Hypothalamus (tissue), 51 donors: ENCODE measurements at regions not wholly inside any gene's neighbourhood (a gene's known extent, or its start where the extent isn't known, plus 50 kb on each side); places are given as distances from the start of the nearest gene placed in this dataset.
A peak's percentile ranks its signal among the peaks of the same experiment; 100 is the strongest.
"Not testable (repeated sequence)": the region's sequence is repeated elsewhere in the genome, so short reads cannot be mapped to it uniquely, and the experiment has no call there.

ENCODE experiments used
- DNase-seq, 51 donors: peaks; one replicate each; lab custom pipeline; 2025; lab: John Stamatoyannopoulos, UW

GRCh38 chr1:37360011-37360410 is 114.4 kb upstream of the ZC3H12A start:
- DNase-seq = no peak

GRCh38 chr1:37362594-37363385 is 111.6 kb upstream of the ZC3H12A start:
- peak in 2 of 51 donors; percentile 4 to 6 for DNase-seq

DNA sequence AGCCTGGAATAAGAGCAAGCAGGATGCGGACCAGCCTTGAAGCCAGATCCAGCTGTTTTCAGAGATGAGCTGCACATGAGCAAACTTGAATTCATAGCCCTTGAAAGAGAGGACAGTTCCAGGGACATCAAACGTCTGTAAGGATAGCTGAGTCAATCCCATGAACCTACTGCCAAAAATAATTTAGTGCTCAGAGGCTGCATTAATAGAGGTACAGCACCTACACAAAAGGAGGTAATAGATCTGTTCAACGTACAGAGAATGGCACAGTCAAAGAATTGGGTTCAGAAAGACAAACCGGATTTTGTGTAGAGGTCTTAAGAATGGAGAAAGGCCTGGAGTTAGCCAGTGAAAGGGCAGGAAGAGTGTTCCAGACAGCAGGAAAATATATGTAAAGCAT is 110.8 kb upstream of the ZC3H12A start:
- DNase-seq = no peak

GRCh38 chr1:37368665-37369315 is 105.6 kb upstream of the ZC3H12A start:
- DNase-seq = peak in 3 of 51 donors; percentile 4 to 7 (median 6)

DNA sequence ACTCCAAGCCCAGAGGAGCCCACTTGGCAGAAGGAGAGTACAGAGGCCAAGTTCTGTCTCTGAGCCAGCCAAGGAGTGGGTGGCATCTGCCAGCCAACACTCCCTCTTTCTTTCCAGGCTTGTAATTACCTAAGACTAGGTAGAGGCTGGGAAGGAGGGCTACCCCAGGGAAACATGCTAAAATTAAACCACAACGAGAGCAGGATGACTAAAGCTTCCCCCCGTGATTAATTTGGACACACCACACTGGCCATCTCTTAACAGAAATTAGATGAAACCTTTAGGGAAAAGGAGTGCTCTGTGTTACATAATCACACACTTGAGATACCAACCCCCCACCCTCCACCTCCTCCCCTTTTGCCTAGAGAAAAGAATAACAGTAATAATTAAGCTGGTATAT is 102.1 kb upstream of the ZC3H12A start:
- DNase-seq = no peak

DNA sequence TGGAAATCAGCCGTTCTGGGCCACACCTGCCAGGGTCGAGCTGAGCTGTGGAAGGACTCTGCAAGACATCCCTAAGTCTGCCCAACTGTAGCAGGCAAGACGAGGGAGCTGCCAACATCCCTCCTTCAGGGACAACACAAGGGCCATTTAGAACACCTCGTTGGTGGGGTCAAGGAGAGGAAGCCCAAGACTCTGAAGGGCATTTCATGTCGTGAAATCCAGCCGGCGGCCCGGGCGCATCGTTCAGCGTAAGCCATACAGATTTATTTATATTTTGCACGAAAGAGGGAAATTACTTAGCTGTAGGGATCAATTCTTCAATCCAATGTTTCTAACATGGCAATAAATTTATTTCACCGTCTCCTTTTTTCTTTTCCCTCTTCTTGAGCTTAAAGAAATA is 101.7 kb upstream of the ZC3H12A start:
- DNase-seq = no peak

DNA sequence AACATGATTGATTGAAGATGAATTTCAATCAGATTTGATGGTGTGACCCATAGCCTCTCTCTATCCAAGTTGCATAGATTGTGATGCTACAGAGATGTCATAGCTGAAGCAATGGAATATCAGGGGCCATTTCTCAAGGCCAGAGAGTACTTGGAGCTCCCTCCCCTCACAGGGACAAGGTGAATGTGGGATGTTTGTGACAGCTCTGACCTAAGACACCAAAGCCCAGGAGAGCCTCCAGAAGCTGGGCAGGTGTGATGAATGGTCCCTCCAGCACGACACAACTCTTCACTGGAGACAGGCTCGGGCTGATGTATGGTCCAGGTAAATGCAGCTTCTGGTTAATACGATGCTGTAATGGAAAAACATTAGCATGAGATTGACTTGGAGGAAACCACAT is 101.0 kb upstream of the ZC3H12A start:
- DNase-seq = no peak

GRCh38 chr1:37380546-37380945 is 93.8 kb upstream of the ZC3H12A start:
- DNase-seq = not testable (repeated sequence)

DNA sequence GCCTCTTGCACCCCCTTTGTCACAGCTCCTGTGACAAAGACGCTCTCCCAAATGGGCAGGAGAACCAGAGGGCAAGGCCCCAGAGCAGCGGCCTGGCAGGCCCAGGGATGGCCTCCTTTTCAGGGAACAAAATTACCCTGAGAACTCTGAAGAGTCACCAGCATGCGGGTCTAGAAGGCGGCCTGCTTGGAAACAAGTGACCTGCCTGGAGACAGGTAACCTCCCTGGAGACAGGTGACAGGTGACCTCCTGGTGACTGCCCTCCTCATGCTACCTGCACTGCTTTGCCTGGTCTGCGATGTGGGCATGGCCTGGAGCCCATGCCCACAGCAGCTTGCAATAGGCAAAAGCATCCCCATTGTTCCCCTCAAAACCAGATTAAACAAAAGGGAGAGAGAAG is 86.5 kb upstream of the ZC3H12A start:
- DNase-seq = no peak

- DNase-seq = no peak
Observed at GRCh38 chr1:37389327-37389726, 85.1 kb upstream of the ZC3H12A start.

GRCh38 chr1:37391211-37392011 is 83.0 kb upstream of the ZC3H12A start:
- DNase-seq = peak in 5 of 51 donors; percentile 9 to 60 (median 13)

GRCh38 chr1:37392051-37392450 is 82.3 kb upstream of the ZC3H12A start:
- no peak for DNase-seq

DNA sequence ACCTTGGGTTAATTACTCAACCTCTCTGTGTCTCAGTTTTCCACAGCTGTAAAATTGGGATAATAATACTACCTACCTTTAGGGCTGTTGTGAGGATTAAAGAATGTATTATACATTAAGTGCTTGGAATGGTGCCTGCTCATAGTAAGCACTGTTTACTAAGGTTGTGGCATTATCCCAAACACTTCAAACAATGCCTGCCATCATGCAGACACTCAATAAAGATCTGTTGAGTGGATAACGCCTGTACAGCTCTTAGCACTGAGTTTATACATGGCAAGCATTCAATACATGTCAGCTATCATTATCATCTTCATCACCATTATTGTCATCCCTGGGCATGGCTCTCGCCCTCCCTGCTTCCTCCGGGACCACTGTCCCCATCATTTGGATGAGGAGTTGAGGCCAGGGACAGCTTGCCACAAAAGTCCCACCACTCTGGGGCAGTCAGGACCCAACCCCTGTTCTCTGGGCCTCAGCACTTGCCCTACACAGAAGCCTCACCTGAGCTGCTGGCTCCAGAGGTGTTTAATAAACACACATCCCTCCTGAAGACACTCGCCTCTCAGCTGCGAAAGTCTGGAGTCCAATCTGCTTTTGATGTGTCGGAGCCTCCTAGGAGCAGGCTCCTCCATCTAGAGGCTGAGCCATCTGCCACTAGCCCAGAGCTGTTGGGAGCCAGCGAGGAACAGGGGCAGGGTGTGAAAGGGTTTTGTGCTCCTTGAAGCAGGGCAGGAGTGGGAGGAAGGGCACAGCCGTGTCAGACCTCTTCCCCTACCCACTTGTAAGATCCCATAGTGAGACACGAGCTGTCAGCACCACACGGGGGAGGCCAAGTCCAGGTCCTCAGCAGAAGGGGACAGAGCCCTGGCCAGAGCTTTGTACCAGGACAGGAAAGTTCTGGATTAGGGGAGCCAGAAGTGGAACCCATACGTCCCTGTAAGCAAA is 80.9 kb upstream of the ZC3H12A start:
- DNase-seq = peak in 1 of 51 donors; percentile 23

- peak in 1 of 51 donors; percentile 12 for DNase-seq
Observed at GRCh38 chr1:37394574-37395464, 79.6 kb upstream of the ZC3H12A start.

GRCh38 chr1:37398096-37398495 is 76.3 kb upstream of the ZC3H12A start:
- DNase-seq = no peak

DNA sequence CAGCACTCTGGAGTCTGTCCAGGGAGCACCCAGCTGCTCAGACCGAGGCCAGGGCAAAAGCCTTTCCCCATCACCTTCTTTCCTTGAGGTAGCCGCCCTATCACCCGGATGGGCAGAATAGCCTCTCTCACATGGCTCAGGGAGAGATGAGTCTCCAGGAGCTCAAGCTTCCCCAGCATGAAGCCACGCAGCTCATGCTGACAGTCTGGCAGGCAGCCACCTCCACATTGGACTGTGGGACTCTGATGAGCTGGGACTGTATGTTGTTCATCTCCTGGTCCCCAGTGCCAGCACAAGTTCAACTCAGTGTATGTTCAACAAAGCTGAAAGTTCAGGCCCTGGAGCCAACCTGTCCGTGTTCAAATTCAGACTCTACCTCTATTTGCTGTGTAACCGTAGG is 75.2 kb upstream of the ZC3H12A start:
- DNase-seq = peak in 3 of 51 donors; percentile 8 to 49 (median 14)

DNA sequence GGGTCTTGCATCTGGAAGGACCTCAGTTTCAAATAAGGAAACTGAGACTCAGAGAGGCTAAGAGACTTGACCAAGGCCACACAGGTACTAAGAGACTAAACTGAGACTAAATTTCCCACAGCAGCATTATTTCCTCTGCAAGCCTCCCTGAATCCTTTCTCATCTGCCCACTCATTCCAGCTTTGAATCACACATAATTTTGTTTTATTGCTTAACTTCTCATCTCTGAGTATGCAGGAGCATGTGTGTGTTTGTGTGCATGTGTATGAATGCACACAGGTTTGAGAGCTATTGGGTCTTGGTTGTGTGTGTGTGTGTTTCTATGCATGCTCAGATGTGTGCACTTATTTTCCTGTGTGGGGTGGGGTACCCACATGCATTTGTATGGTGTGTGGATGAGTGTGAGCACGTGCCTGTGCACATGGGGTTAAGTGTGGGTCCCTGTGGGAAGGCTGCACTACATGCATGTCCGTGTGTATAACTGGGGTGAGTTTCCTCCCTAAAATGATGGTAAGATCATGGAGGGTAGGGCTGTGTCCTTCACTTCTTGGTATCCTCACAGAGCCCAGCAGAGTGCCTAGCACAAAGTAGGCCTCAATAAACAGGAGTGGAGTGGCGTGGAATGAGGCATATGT is 74.4 kb upstream of the ZC3H12A start:
- DNase-seq = peak in 1 of 51 donors; percentile 26

GRCh38 chr1:37400466-37401225 is 73.7 kb upstream of the ZC3H12A start:
- DNase-seq = no peak
